ENCODE measurements at regions not wholly inside any gene's neighbourhood (a gene's known extent, or its start where the extent isn't known, plus 50 kb on each side); places are given as distances from the start of the nearest gene placed in this dataset.

- TF ChIP-seq EZH2 (IDR thresholded peaks at IDR 0.05; ENCODE audit: low read length, missing control alignments) (no peak), CTCF (conservative IDR thresholded peaks at IDR 0.05 in 1 of 2, IDR thresholded peaks at IDR 0.05 in 1 of 2; ENCODE audit: low read depth in 1 of 2, low read length in 2 of 2) (no peak)
- H3K9me3 ChIP-seq (ENCODE audit: control insufficient read depth, insufficient read depth, low read depth, low read length), result no peaks in the 10 kb centered on the region
- H2AFZ ChIP-seq (ENCODE audit: low read length), result no peak overlapping the region
- no peaks in the 10 kb centered on the region for H3K79me2 ChIP-seq (ENCODE audit: control insufficient read depth, insufficient read depth, low read length)
- DNase-seq (ENCODE audit: low read depth in 2 of 2), result no peak
- H4K20me1 ChIP-seq (ENCODE audit: control insufficient read depth, extremely low read depth, insufficient read depth, low read length), result no peaks in the 10 kb centered on the region
- no peak overlapping the region for H3K27ac ChIP-seq (ENCODE audit: insufficient read depth, low read length)
- H3K4me2 ChIP-seq (ENCODE audit: extremely low read depth, insufficient read depth, low read length), result no peak overlapping the region
- no peak overlapping the region for H3K4me3 ChIP-seq (replicated peaks in 1 of 4; ENCODE audit: control extremely low read depth in 1 of 4, insufficient read depth in 1 of 4, low read depth in 3 of 4, low read length in 4 of 4)
- H3K27me3 ChIP-seq (ENCODE audit: control insufficient read depth, insufficient read depth, low read length), result no peaks in the 10 kb centered on the region
- no peaks in the 10 kb centered on the region for H3K4me1 ChIP-seq (ENCODE audit: control insufficient read depth, extremely low read depth, insufficient read depth, low read length)
- H3K9ac ChIP-seq (ENCODE audit: insufficient read depth, low read length), result no peak overlapping the region
- H3K36me3 ChIP-seq (ENCODE audit: control insufficient read depth, insufficient read depth, low read length), result no peaks in the 10 kb centered on the region
These were observed 314.9 kb downstream of the MZT1 start for GRCh38 chr13:72412481-72412880.

- Histone ChIP-seq H3K4me2 (ENCODE audit: extremely low read depth, insufficient read depth, low read length) (no peak overlapping the region), H3K9ac (ENCODE audit: insufficient read depth, low read length) (no peak overlapping the region), H3K9me3 (ENCODE audit: control insufficient read depth, insufficient read depth, low read depth, low read length) (no peaks in the 10 kb centered on the region), H3K4me3 (replicated peaks in 1 of 4; ENCODE audit: control extremely low read depth in 1 of 4, insufficient read depth in 1 of 4, low read depth in 3 of 4, low read length in 4 of 4) (no peak overlapping the region), H3K79me2 (ENCODE audit: control insufficient read depth, insufficient read depth, low read length) (no peaks in the 10 kb centered on the region), H2AFZ (ENCODE audit: low read length) (no peak overlapping the region), H3K36me3 (ENCODE audit: control insufficient read depth, insufficient read depth, low read length) (no peaks in the 10 kb centered on the region), H3K27me3 (ENCODE audit: control insufficient read depth, insufficient read depth, low read length) (no peaks in the 10 kb centered on the region), H4K20me1 (ENCODE audit: control insufficient read depth, extremely low read depth, insufficient read depth, low read length) (no peaks in the 10 kb centered on the region), H3K4me1 (ENCODE audit: control insufficient read depth, extremely low read depth, insufficient read depth, low read length) (no peaks in the 10 kb centered on the region), H3K27ac (ENCODE audit: insufficient read depth, low read length) (no peak overlapping the region)
- no peak for DNase-seq (ENCODE audit: low read depth in 2 of 2)
- TF ChIP-seq EZH2 (IDR thresholded peaks at IDR 0.05; ENCODE audit: low read length, missing control alignments) (no peak), CTCF (conservative IDR thresholded peaks at IDR 0.05 in 1 of 2, IDR thresholded peaks at IDR 0.05 in 1 of 2; ENCODE audit: low read depth in 1 of 2, low read length in 2 of 2) (no peak)
These were observed 322.0 kb downstream of the MZT1 start for GRCh38 chr13:72405441-72405840.

- DNase-seq (ENCODE audit: low read depth in 2 of 2), result peak in 1 of 2 donors; percentile 78
- no peak for TF ChIP-seq EZH2 (IDR thresholded peaks at IDR 0.05; ENCODE audit: low read length, missing control alignments)
- no peak for TF ChIP-seq CTCF (conservative IDR thresholded peaks at IDR 0.05 in 1 of 2, IDR thresholded peaks at IDR 0.05 in 1 of 2; ENCODE audit: low read depth in 1 of 2, low read length in 2 of 2)
- Histone ChIP-seq H3K79me2 (ENCODE audit: control insufficient read depth, insufficient read depth, low read length) (no peaks in the 10 kb centered on the region), H3K27me3 (ENCODE audit: control insufficient read depth, insufficient read depth, low read length) (no peaks in the 10 kb centered on the region), H3K27ac (ENCODE audit: insufficient read depth, low read length) (no peak overlapping the region), H2AFZ (ENCODE audit: low read length) (no peak overlapping the region), H3K4me1 (ENCODE audit: control insufficient read depth, extremely low read depth, insufficient read depth, low read length) (no peaks in the 10 kb centered on the region), H3K4me2 (ENCODE audit: extremely low read depth, insufficient read depth, low read length) (no peak overlapping the region), H3K36me3 (ENCODE audit: control insufficient read depth, insufficient read depth, low read length) (no peaks in the 10 kb centered on the region), H3K9ac (ENCODE audit: insufficient read depth, low read length) (no peak overlapping the region), H3K4me3 (replicated peaks in 1 of 4; ENCODE audit: control extremely low read depth in 1 of 4, insufficient read depth in 1 of 4, low read depth in 3 of 4, low read length in 4 of 4) (no peak overlapping the region), H4K20me1 (ENCODE audit: control insufficient read depth, extremely low read depth, insufficient read depth, low read length) (no peaks in the 10 kb centered on the region), H3K9me3 (ENCODE audit: control insufficient read depth, insufficient read depth, low read depth, low read length) (no peaks in the 10 kb centered on the region)
These were observed 323.9 kb downstream of the MZT1 start for GRCh38 chr13:72403396-72404010.

Measured in fibroblast of lung (primary cell).